ENCODE measurements at regions not wholly inside any gene's neighbourhood (a gene's known extent, or its start where the extent isn't known, plus 50 kb on each side); places are given as distances from the start of the nearest gene placed in this dataset.
"Not testable (repeated sequence)": the region's sequence is repeated elsewhere in the genome, so short reads cannot be mapped to it uniquely, and the experiment has no call there.

DNA sequence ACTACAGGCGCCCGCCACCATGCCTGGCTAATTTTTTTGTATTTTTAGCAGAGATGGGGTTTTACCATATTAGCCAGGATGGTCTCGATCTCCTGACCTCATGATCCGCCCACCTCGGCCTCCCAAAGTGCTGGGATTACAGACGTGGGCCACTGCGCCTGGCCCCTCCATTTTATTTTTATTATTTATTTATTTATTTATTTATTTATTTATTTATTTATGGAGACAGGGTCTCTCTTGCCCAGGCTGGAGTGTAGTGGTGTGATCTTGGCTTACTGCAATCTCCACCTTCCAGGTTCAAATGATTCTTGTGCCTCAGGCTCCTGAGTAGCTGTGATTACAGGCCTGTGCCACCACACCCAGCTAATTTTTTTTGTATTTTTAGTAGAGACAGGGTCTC lies 77.8 kb upstream of the TNRC6B start:
- TF ChIP-seq CREB1 (IDR thresholded peaks at IDR 0.05); RXRA (IDR thresholded peaks at IDR 0.05; ENCODE audit: insufficient read depth, low read depth, low read length); EZH2 (IDR thresholded peaks at IDR 0.05; ENCODE audit: low read depth, low read length, severe bottlenecking); POLR2A (IDR thresholded peaks at IDR 0.05; ENCODE audit: control extremely low read depth in 1 of 2, low read depth in 2 of 2, low read length in 2 of 2); ZNF274 (IDR thresholded peaks at IDR 0.05; ENCODE audit: borderline replicate concordance, extremely low read depth, low read length); CBX5 (IDR thresholded peaks at IDR 0.05; ENCODE audit: low read depth, low read length); KDM5A (IDR thresholded peaks at IDR 0.05; ENCODE audit: low read length); YY1 (IDR thresholded peaks at IDR 0.05; ENCODE audit: low read depth, low read length); RFX5 (IDR thresholded peaks at IDR 0.05; ENCODE audit: borderline replicate concordance, low read depth, low read length): not testable (repeated sequence)
- TF ChIP-seq, protein P1, sequence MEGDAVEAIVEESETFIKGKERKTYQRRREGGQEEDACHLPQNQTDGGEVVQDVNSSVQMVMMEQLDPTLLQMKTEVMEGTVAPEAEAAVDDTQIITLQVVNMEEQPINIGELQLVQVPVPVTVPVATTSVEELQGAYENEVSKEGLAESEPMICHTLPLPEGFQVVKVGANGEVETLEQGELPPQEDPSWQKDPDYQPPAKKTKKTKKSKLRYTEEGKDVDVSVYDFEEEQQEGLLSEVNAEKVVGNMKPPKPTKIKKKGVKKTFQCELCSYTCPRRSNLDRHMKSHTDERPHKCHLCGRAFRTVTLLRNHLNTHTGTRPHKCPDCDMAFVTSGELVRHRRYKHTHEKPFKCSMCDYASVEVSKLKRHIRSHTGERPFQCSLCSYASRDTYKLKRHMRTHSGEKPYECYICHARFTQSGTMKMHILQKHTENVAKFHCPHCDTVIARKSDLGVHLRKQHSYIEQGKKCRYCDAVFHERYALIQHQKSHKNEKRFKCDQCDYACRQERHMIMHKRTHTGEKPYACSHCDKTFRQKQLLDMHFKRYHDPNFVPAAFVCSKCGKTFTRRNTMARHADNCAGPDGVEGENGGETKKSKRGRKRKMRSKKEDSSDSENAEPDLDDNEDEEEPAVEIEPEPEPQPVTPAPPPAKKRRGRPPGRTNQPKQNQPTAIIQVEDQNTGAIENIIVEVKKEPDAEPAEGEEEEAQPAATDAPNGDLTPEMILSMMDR (IDR thresholded peaks at IDR 0.05; ENCODE audit: control extremely low read depth in 1 of 3, insufficient read depth in 1 of 3, low read depth in 1 of 3, low read length in 3 of 3), result not testable (repeated sequence)
